Fibroblast of skin of scalp (primary cell): ENCODE measurements at regions not wholly inside any gene's neighbourhood (a gene's known extent, or its start where the extent isn't known, plus 50 kb on each side); places are given as distances from the start of the nearest gene placed in this dataset.

Source experiments
- DNase-seq: peaks from one replicate; pipeline ENCODE4 v3.0.0-alpha.2; 2013

- DNase-seq: peak; percentile 2
Observed at GRCh38 chr1:187237542-187237941, 408.8 kb downstream of the PLA2G4A start.

GRCh38 chr1:187241971-187242370 is 413.2 kb downstream of the PLA2G4A start:
- DNase-seq: no peak

- DNase-seq: no peak
Observed at GRCh38 chr1:187244623-187245022, 415.9 kb downstream of the PLA2G4A start.

- no peak for DNase-seq
Observed at GRCh38 chr1:187245201-187245600, 416.5 kb downstream of the PLA2G4A start.

- DNase-seq: no peak
Observed at GRCh38 chr1:187249196-187249595, 420.4 kb downstream of the PLA2G4A start.

- DNase-seq: no peak
Observed at GRCh38 chr1:187252923-187253322, 424.2 kb downstream of the PLA2G4A start.

- DNase-seq: no peak
Observed at GRCh38 chr1:187257476-187257875, 428.7 kb downstream of the PLA2G4A start.

GRCh38 chr1:187261637-187262036 is 432.9 kb downstream of the PLA2G4A start:
- no peak for DNase-seq

- no peak for DNase-seq
Observed at GRCh38 chr1:187262731-187263130, 434.0 kb downstream of the PLA2G4A start.

- DNase-seq: peak; percentile 47
Observed at GRCh38 chr1:187264995-187265602, 436.4 kb downstream of the PLA2G4A start.

GRCh38 chr1:187266051-187266450 is 437.3 kb downstream of the PLA2G4A start:
- DNase-seq: no peak

GRCh38 chr1:187267827-187268226 is 439.1 kb downstream of the PLA2G4A start:
- no peak for DNase-seq

- DNase-seq: no peak
Observed at GRCh38 chr1:187270256-187270655, 441.5 kb downstream of the PLA2G4A start.

- no peak for DNase-seq
Observed at GRCh38 chr1:187275346-187275745, 446.6 kb downstream of the PLA2G4A start.

GRCh38 chr1:187275985-187276575 is 447.3 kb downstream of the PLA2G4A start:
- no peak for DNase-seq

- DNase-seq: no peak
Observed at GRCh38 chr1:187276677-187277076, 447.9 kb downstream of the PLA2G4A start.

GRCh38 chr1:187280031-187280430 is 451.3 kb downstream of the PLA2G4A start:
- no peak for DNase-seq

GRCh38 chr1:187281085-187281484 is 452.3 kb downstream of the PLA2G4A start:
- no peak for DNase-seq

- DNase-seq: no peak
Observed at GRCh38 chr1:187283984-187284383, 455.2 kb downstream of the PLA2G4A start.

GRCh38 chr1:187294421-187295201 is 465.9 kb downstream of the PLA2G4A start:
- no peak for DNase-seq

GRCh38 chr1:187300081-187300480 is 471.3 kb downstream of the PLA2G4A start:
- no peak for DNase-seq

- DNase-seq: no peak
Observed at GRCh38 chr1:187306710-187307415, 478.1 kb downstream of the PLA2G4A start.

GRCh38 chr1:187310038-187310631 is 481.4 kb downstream of the PLA2G4A start:
- DNase-seq: no peak
